GM23338 (cell line): ENCODE measurements at regions not wholly inside any gene's neighbourhood (a gene's known extent, or its start where the extent isn't known, plus 50 kb on each side); places are given as distances from the start of the nearest gene placed in this dataset.

Experiments
- ATAC-seq: fragments of 200-7000 bp; cut with Tn5 transposase; 3 replicates; pipeline ENCODE4 v1.9.1; 2020
- DNase-seq: peaks from one replicate; pipeline ENCODE4 v3.0.0-alpha.2; 2015; ENCODE audit warnings: low spot score
- H2AFZ ChIP-seq: fragments of 200-600 bp; sonication (generic); 2 replicates; pipeline ENCODE4 v1.8.0; 2016; ENCODE audit warnings: antibody characterized with exemption, mild to moderate bottlenecking, moderate library complexity
- H3F3A ChIP-seq: fragments of 200-600 bp; sonication (generic); replicated peaks from 2 replicates; pipeline ENCODE4 v1.8.0; 2017; ENCODE audit warnings: antibody characterized with exemption, mixed run types, low read depth
- H3K27ac ChIP-seq: fragments of 200-600 bp; sonication (generic); 2 replicates; pipeline ENCODE4 v1.6.1; 2016; ENCODE audit warnings: low read depth
- H3K27me3 ChIP-seq: fragments of 200-600 bp; sonication (generic); 2 replicates; pipeline ENCODE4 v1.8.0; 2016; ENCODE audit warnings: mild to moderate bottlenecking, mixed run types, moderate library complexity; ENCODE audit not compliant: insufficient read depth
- H3K36me3 ChIP-seq: fragments of 200-600 bp; sonication (generic); 2 replicates; pipeline ENCODE4 v1.8.0; 2016; ENCODE audit warnings: mild to moderate bottlenecking; ENCODE audit not compliant: insufficient read depth
- H3K4me1 ChIP-seq: fragments of 200-600 bp; sonication (generic); 2 replicates; pipeline ENCODE4 v1.8.0; 2016; ENCODE audit warnings: mild to moderate bottlenecking, moderate library complexity; ENCODE audit not compliant: insufficient read depth
- H3K4me2 ChIP-seq: fragments of 200-600 bp; sonication (generic); 2 replicates; pipeline ENCODE4 v1.7.1; 2017; ENCODE audit warnings: mixed run types
- H3K4me3 ChIP-seq: fragments of 200-600 bp; sonication (generic); 2 replicates; pipeline ENCODE4 v1.6.1; 2016; ENCODE audit warnings: mixed run types
- H3K79me2 ChIP-seq: fragments of 200-600 bp; sonication (generic); replicated peaks from 2 replicates; pipeline ENCODE4 v1.8.0; 2017; ENCODE audit warnings: mild to moderate bottlenecking; ENCODE audit not compliant: insufficient read depth
- H3K9me2 ChIP-seq: fragments of 200-600 bp; sonication (generic); 2 replicates; pipeline ENCODE4 v1.8.0; 2017; ENCODE audit not compliant: insufficient read depth
- H4K20me1 ChIP-seq: fragments of 200-600 bp; sonication (generic); replicated peaks from 2 replicates; pipeline ENCODE4 v1.8.0; 2017; ENCODE audit warnings: mild to moderate bottlenecking; ENCODE audit not compliant: insufficient read depth
- H3K27ac Mint-ChIP-seq: 2 replicates; pipeline ENCODE4 v1.8.0; 2020; ENCODE audit warnings: inconsistent platforms, mild to moderate bottlenecking, moderate library complexity, mixed read lengths
- H3K27me3 Mint-ChIP-seq: 3 replicates; pipeline ENCODE4 v1.8.0; 2022; ENCODE audit warnings: low read depth, mild to moderate bottlenecking, moderate library complexity, mixed read lengths, inconsistent platforms; ENCODE audit not compliant: insufficient read depth, poor library complexity
- H3K36me3 Mint-ChIP-seq: 3 replicates; pipeline ENCODE4 v1.8.0; 2021; ENCODE audit warnings: low read depth, mild to moderate bottlenecking, inconsistent platforms, moderate library complexity, mixed read lengths
- H3K4me1 Mint-ChIP-seq: 3 replicates; pipeline ENCODE4 v1.8.0; 2020; ENCODE audit warnings: mild to moderate bottlenecking, inconsistent platforms, mixed read lengths
- H3K4me3 Mint-ChIP-seq: 3 replicates; pipeline ENCODE4 v1.8.0; 2021; ENCODE audit warnings: moderate library complexity, mild to moderate bottlenecking, inconsistent platforms, mixed read lengths
- H3K9me3 Mint-ChIP-seq: 3 replicates; pipeline ENCODE4 v1.8.0; 2020; ENCODE audit warnings: moderate library complexity, mild to moderate bottlenecking, inconsistent platforms, mixed read lengths
- CREB1 ChIP-seq: fragments of 250-450 bp; sonication (Bioruptor Pico); IDR thresholded peaks from 2 replicates; pipeline ENCODE4 v1.5.0; 2020; ENCODE audit warnings: low read depth, mild to moderate bottlenecking, moderate library complexity
- CTCF ChIP-seq, 2 experiments: fragments of 200-600 bp in 1 of 2; sonication (generic) in 1 of 2; conservative IDR thresholded peaks; 2 replicates each; pipeline versions ENCODE4 v1.5.1 to v1.6.1; 2016 to 2017; ENCODE audit warnings: antibody characterized with exemption in 2 of 2, low read depth in 2 of 2, mild to moderate bottlenecking in 2 of 2, moderate library complexity in 1 of 2
- ETS1 ChIP-seq: IDR thresholded peaks from 2 replicates; pipeline ENCODE4 v1.6.1; 2016; ENCODE audit warnings: antibody characterized with exemption
- EZH2 ChIP-seq: fragments of 200-600 bp; sonication (generic); IDR thresholded peaks from one replicate; pipeline ENCODE4 v1.8.0; 2017; ENCODE audit warnings: antibody characterized with exemption, mild to moderate bottlenecking, low read depth; ENCODE audit not compliant: unreplicated experiment
- EZH2phosphoT487 ChIP-seq: fragments of 200-600 bp; sonication (generic); IDR thresholded peaks from one replicate; pipeline ENCODE4 v1.8.1; 2018; ENCODE audit warnings: antibody characterized with exemption; ENCODE audit not compliant: unreplicated experiment
- JUNB ChIP-seq: IDR thresholded peaks from one replicate; pipeline ENCODE4 v1.6.1; 2016; ENCODE audit warnings: antibody characterized with exemption; ENCODE audit not compliant: unreplicated experiment
- NANOG ChIP-seq: IDR thresholded peaks from 2 replicates; pipeline ENCODE4 v1.6.1; 2016; ENCODE audit warnings: antibody characterized with exemption, borderline replicate concordance
- POLR2AphosphoS5 ChIP-seq: IDR thresholded peaks from 2 replicates; pipeline ENCODE4 v1.6.1; 2016; ENCODE audit warnings: antibody characterized with exemption, low read depth
- REST ChIP-seq: IDR thresholded peaks from one replicate; pipeline ENCODE4 v1.6.1; 2018; ENCODE audit warnings: antibody characterized with exemption; ENCODE audit not compliant: unreplicated experiment
- STAT1 ChIP-seq: IDR thresholded peaks from one replicate; pipeline ENCODE4 v1.6.1; 2016; ENCODE audit warnings: antibody characterized with exemption; ENCODE audit not compliant: unreplicated experiment
- ZNF114 ChIP-seq: fragments of 250-450 bp; sonication (Bioruptor Pico); IDR thresholded peaks from 2 replicates; pipeline ENCODE4 v1.5.0; 2020; ENCODE audit warnings: mild to moderate bottlenecking, moderate library complexity
- ZNF331 ChIP-seq: fragments of 250-450 bp; sonication (Bioruptor Pico); IDR thresholded peaks from 2 replicates; pipeline ENCODE4 v1.5.0; 2020; ENCODE audit warnings: low read depth, mild to moderate bottlenecking, moderate library complexity
- ZNF462 ChIP-seq: fragments of 250-450 bp; sonication (Bioruptor Pico); IDR thresholded peaks from 2 replicates; pipeline ENCODE4 v1.5.0; 2020; ENCODE audit warnings: mild to moderate bottlenecking, moderate library complexity

GRCh38 chr4:83191026-83191425, 76.5 kb upstream of the PLAC8 start:
- Histone ChIP-seq H3K27me3 (no peaks in the 10 kb centered on the region), H3K79me2 (no peaks in the 10 kb centered on the region), H2AFZ (no peak overlapping the region), H3K4me1 (no peaks in the 10 kb centered on the region), H3F3A (no peaks in the 10 kb centered on the region), H3K27ac (no peak overlapping the region), H3K9me2 (no peaks in the 10 kb centered on the region; the same call in none of the 2 replicates), H4K20me1 (no peaks in the 10 kb centered on the region), H3K4me2 (no peak overlapping the region), H3K4me3 (no peak overlapping the region), H3K36me3 (0 out of 2 replicates have a peak, but pooled peaks cover 3% of the 10 kb centered on the region)
- H3K27me3 Mint-ChIP-seq = peaks cover 2% of the 10 kb centered on the region
- DNase-seq = no peak
- no peak overlapping the region for H3K4me3 Mint-ChIP-seq
- ATAC-seq = no peak
- no peak for TF ChIP-seq EZH2phosphoT487
- no peak for TF ChIP-seq STAT1
- TF ChIP-seq REST = no peak
- TF ChIP-seq EZH2 = no peak
- TF ChIP-seq NANOG = no peak
- TF ChIP-seq ZNF462 (CRISPR knock-in tag) = no peak
- no peak for TF ChIP-seq ZNF331
- TF ChIP-seq ETS1 = no peak
- no peak for TF ChIP-seq ZNF114 (CRISPR knock-in tag)
- TF ChIP-seq POLR2AphosphoS5 = no peak
- TF ChIP-seq JUNB = no peak
- no peak for TF ChIP-seq CTCF (conservative IDR thresholded peaks at IDR 0.05; ENCODE audit: low read depth in 2 of 2)
- no peak for TF ChIP-seq CREB1
- H3K4me1 Mint-ChIP-seq = peaks cover 4% of the 10 kb centered on the region; the same call in 1 of the 3 replicates
- no peak overlapping the region for H3K27ac Mint-ChIP-seq
- peaks cover 4% of the 10 kb centered on the region; the same call in 2 of the 3 replicates for H3K9me3 Mint-ChIP-seq
- H3K36me3 Mint-ChIP-seq = 0 out of 3 replicates have a peak, but pooled peaks cover 3% of the 10 kb centered on the region
